ENCODE measurements at regions not wholly inside any gene's neighbourhood (a gene's known extent, or its start where the extent isn't known, plus 50 kb on each side); places are given as distances from the start of the nearest gene placed in this dataset.

GRCh38 chr13:106187501-106188095, 347.9 kb downstream of the EFNB2 start:
- 77 to 78% methylated on average over 5 of the region's 5 CpGs for WGBS, 2 donors
- no peak for TF ChIP-seq CTCF (IDR thresholded peaks at IDR 0.05)
- TF ChIP-seq POLR2A (IDR thresholded peaks at IDR 0.05), result no peak
- intact Hi-C loops (cut with DNase I; ENCODE audit: low total_unique reads), result no loop called here
- no peak for DNase-seq (ENCODE audit: low spot score in 2 of 2)
- no peak overlapping the region for H3K4me3 ChIP-seq (ENCODE audit: low read depth, poor library complexity, severe bottlenecking)

GRCh38 chr13:106187101-106187500, 348.4 kb downstream of the EFNB2 start:
- intact Hi-C loops (cut with DNase I; ENCODE audit: low total_unique reads), result no loop called here
- TF ChIP-seq POLR2A (IDR thresholded peaks at IDR 0.05), result no peak
- TF ChIP-seq CTCF (IDR thresholded peaks at IDR 0.05), result no peak
- 82 to 86% methylated on average over 1 of the region's 1 CpG for WGBS, 2 donors
- H3K4me3 ChIP-seq (ENCODE audit: low read depth, poor library complexity, severe bottlenecking), result no peak overlapping the region
- no peak for DNase-seq (ENCODE audit: low spot score in 2 of 2)

GRCh38 chr13:106186366-106187030, 349.0 kb downstream of the EFNB2 start:
- 75 to 91% methylated on average over 3 of the region's 3 CpGs for WGBS, 2 donors
- no peak for TF ChIP-seq POLR2A (IDR thresholded peaks at IDR 0.05)
- TF ChIP-seq CTCF (IDR thresholded peaks at IDR 0.05), result no peak

GRCh38 chr13:106184790-106185189, 350.7 kb downstream of the EFNB2 start:
- H3K4me3 ChIP-seq (ENCODE audit: low read depth, poor library complexity, severe bottlenecking), result no peak overlapping the region
- intact Hi-C loops (cut with DNase I; ENCODE audit: low total_unique reads), result no loop called here
- DNase-seq (ENCODE audit: low spot score in 2 of 2), result no peak
- 91 to 97% methylated on average over 2 of the region's 2 CpGs for WGBS, 2 donors
- no peak for TF ChIP-seq CTCF (IDR thresholded peaks at IDR 0.05)
- no peak for TF ChIP-seq POLR2A (IDR thresholded peaks at IDR 0.05)

More at GRCh38 chr13:106186366-106187030, 349.0 kb downstream of the EFNB2 start:
- H3K4me3 ChIP-seq (ENCODE audit: low read depth, poor library complexity, severe bottlenecking), result no peak overlapping the region
- DNase-seq (ENCODE audit: low spot score in 2 of 2), result no peak
- intact Hi-C loops (cut with DNase I; ENCODE audit: low total_unique reads), result no loop called here

- no peak for DNase-seq (ENCODE audit: low spot score in 2 of 2)
- TF ChIP-seq CTCF (IDR thresholded peaks at IDR 0.05) (no peak), POLR2A (IDR thresholded peaks at IDR 0.05) (no peak)
- 83 to 89% methylated on average over 16 of the region's 16 CpGs for WGBS, 2 donors
- no peak overlapping the region for H3K4me3 ChIP-seq (ENCODE audit: low read depth, poor library complexity, severe bottlenecking)
- intact Hi-C loops (cut with DNase I; ENCODE audit: low total_unique reads), result no loop called here
Observed at GRCh38 chr13:106183410-106184065, 351.9 kb downstream of the EFNB2 start.

Measured in lower leg skin (tissue), 4 donors.